A673 (cell line): ENCODE measurements at regions not wholly inside any gene's neighbourhood (a gene's known extent, or its start where the extent isn't known, plus 50 kb on each side); places are given as distances from the start of the nearest gene placed in this dataset.

Experiments
- CTCF ChIP-seq: fragments of 300-800, 200-600 bp; sonication (generic); conservative IDR thresholded peaks from 2 replicates; pipeline ENCODE4 v1.5.1; 2017; ENCODE audit warnings: low read depth, mild to moderate bottlenecking, antibody characterized with exemption, low read length, moderate library complexity, mixed read lengths
- EZH2 ChIP-seq: fragments of 200-600 bp; sonication (generic); IDR thresholded peaks from 2 replicates; pipeline ENCODE4 v1.6.1; 2017; ENCODE audit warnings: borderline replicate concordance, low read depth, mild to moderate bottlenecking, mixed read lengths, antibody characterized with exemption, low read length; ENCODE audit not compliant: poor library complexity, severe bottlenecking

GRCh38 chr16:64364416-64364815, 757.4 kb downstream of the CDH11 start:
- TF ChIP-seq EZH2 (no peak), CTCF (no peak)
